Superior temporal gyrus (tissue), 1 donor: ENCODE measurements at regions not wholly inside any gene's neighbourhood (a gene's known extent, or its start where the extent isn't known, plus 50 kb on each side); places are given as distances from the start of the nearest gene placed in this dataset.
A peak's percentile ranks its signal among the peaks of the same experiment; 100 is the strongest.

ENCODE experiments used
- DNase-seq: peaks from one replicate; pipeline ENCODE4 v3.0.0-alpha.2; 2016; ENCODE audit errors: extremely low spot score

GRCh38 chr7:25360451-25360850, 132.2 kb upstream of the NPVF start:
- peak; percentile 38 for DNase-seq

GRCh38 chr7:25361387-25361786, 133.1 kb upstream of the NPVF start:
- DNase-seq, result no peak

- DNase-seq, result no peak
Observed at GRCh38 chr7:25361863-25362262, 133.6 kb upstream of the NPVF start.

GRCh38 chr7:25368599-25369201, 140.4 kb upstream of the NPVF start:
- no peak for DNase-seq

GRCh38 chr7:25369786-25370185, 141.5 kb upstream of the NPVF start:
- DNase-seq, result no peak

- no peak for DNase-seq
Observed at GRCh38 chr7:25371972-25372371, 143.7 kb upstream of the NPVF start.

- DNase-seq, result no peak
Observed at GRCh38 chr7:25375805-25376600, 147.7 kb upstream of the NPVF start.

- DNase-seq, result no peak
Observed at GRCh38 chr7:25379351-25380300, 151.3 kb upstream of the NPVF start.

- DNase-seq, result no peak
Observed at GRCh38 chr7:25381818-25382589, 153.7 kb upstream of the NPVF start.

- no peak for DNase-seq
Observed at GRCh38 chr7:25382869-25383268, 154.6 kb upstream of the NPVF start.

- no peak for DNase-seq
Observed at GRCh38 chr7:25383402-25383801, 155.1 kb upstream of the NPVF start.

GRCh38 chr7:25384788-25385505, 156.7 kb upstream of the NPVF start:
- DNase-seq, result no peak

- DNase-seq, result no peak
Observed at GRCh38 chr7:25385506-25386136, 157.3 kb upstream of the NPVF start.

- DNase-seq, result no peak
Observed at GRCh38 chr7:25386311-25386744, 158.0 kb upstream of the NPVF start.

- no peak for DNase-seq
Observed at GRCh38 chr7:25388681-25389080, 160.4 kb upstream of the NPVF start.

GRCh38 chr7:25389489-25390106, 161.3 kb upstream of the NPVF start:
- peak; percentile 89 for DNase-seq

GRCh38 chr7:25391295-25391861, 163.1 kb upstream of the NPVF start:
- DNase-seq, result peak; percentile 84

- no peak for DNase-seq
Observed at GRCh38 chr7:25391961-25392587, 163.8 kb upstream of the NPVF start.
